ENCODE measurements at regions not wholly inside any gene's neighbourhood (a gene's known extent, or its start where the extent isn't known, plus 50 kb on each side); places are given as distances from the start of the nearest gene placed in this dataset.
"Not testable (repeated sequence)": the region's sequence is repeated elsewhere in the genome, so short reads cannot be mapped to it uniquely, and the experiment has no call there.

DNA sequence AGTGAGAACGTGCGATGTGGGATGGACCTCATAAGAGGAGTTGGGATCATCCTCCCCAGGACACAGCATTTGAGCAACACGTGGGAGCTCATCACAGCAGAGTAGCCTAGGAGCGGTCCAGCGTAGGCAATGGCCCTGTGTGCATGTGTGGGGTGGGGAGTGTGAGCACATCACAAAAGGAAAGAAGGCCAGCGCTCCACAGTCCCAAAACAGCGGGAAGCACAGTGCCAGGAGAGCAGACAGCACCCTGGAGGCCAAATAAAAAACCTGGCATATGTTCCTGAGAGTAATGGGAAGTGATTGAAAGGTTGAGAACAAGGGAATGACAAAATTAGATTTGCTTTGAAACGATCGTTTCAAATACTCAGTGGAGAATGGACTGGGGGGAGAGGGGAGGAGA is 226.0 kb downstream of the C7orf25 start:
- no peak for DNase-seq (ENCODE audit: low read depth in 2 of 2)

DNA sequence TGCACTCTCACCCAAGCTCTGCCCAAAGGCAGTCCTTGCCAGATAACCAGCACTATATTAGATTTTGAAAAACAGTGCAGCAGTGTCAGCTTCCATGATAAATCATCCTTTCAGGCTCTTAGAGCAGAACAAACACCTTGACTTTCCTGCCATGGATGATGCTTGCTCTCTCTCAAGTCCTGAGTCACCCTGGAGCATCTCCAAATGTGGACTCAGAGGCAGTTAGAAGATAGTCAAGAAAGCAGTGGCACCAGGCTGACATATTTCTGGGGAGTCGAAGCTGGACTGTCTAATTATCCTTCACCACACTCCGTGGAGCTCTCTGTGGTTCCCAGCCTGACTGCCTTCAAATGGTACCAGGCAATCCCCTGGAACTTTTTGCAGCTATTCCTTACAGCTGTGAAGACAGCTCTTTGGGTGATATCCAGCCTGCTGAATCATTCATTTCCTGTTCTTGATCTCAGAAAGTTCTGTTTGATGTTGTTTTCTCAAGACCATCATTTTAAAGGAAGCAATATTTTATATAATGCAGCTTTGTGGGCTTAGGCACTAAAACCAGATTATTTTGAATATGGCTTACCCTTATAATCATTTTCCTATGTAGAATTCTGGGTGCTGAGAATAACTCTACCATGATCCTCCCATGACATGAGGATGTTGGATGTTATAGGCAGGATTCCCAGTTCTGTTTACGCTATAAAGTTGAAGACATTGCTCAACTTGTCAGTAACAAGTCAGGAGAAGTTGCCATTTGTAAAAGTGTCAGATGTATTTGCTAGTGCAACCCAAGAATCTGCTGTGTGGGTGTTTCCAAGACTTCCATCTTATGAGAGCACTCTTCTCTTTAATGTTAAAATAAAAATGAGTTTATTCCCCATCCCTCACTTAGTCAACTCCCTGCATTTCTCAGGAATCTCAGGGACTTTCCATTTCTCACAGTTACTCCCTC is 233.8 kb downstream of the C7orf25 start:
- no peak for DNase-seq (ENCODE audit: low read depth in 2 of 2)

DNA sequence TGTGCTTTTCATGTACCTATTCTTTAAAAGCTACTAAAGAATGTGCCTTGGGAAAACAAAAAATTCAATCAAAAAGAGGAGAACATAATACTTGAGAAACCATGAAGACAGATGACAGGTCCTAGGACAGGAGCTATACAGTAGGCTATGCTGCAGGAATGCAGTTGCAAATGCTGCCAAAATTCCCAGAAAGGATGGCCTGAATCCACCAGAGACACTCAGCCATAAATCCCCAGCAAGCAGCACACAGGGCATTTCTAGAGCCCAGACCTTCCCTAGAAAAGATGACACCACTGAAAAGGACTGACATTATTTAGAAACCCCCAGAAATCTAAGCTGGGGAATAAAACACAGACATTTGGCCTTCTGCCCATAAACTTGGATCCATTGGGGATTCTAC is 237.3 kb downstream of the C7orf25 start:
- no peak for DNase-seq (ENCODE audit: low read depth in 2 of 2)

DNA sequence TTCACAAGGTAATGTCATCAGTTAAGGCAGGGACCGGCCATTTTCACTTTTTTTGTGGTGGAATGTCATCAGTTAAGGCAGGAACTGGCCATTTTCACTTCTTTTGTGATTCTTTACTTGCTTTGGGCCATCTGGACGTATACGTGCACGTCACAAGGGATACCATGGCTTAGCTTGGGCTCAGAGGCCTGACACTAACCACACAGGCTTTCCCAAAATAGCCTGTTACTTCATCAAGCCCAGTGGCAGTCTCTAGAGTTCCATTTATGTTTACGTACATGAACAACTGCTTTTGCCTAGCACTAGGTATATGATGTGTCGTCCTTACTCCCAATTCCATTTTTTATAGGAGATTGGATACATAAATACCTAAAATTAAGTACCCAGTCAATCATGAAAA is 237.9 kb downstream of the C7orf25 start:
- no peak for DNase-seq (ENCODE audit: low read depth in 2 of 2)

DNA sequence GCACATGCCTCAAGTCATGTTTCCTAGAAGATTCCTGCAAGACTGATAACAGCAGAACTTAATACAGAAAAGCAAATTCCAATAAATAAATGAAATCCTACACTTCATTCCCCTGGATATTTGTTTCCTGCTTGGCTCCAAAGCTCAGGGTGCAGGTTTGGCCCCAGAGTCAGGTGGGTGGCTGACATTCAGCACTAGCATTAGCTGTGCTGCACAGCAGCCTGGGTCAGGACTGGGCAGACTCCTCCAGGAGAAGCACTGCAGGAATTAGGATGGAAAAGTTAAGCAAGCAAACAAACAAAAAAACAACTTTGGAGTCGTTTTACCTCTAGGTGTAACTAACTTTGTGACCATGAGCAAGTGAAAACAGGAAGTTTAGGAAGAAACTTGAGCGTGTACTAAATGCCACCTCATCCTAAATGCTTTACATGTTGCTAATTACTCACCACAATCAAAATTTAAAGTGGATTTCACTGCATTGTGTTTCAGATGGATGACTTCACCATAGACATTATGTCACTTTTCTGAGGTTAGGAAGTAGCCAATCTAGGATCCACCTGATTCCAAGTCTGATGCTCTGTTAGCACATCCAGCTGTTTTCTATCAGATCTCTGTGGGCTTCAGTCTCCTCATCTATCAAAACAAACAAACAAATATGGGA is 239.4 kb downstream of the C7orf25 start:
- no peak for DNase-seq (ENCODE audit: low read depth in 2 of 2)

DNA sequence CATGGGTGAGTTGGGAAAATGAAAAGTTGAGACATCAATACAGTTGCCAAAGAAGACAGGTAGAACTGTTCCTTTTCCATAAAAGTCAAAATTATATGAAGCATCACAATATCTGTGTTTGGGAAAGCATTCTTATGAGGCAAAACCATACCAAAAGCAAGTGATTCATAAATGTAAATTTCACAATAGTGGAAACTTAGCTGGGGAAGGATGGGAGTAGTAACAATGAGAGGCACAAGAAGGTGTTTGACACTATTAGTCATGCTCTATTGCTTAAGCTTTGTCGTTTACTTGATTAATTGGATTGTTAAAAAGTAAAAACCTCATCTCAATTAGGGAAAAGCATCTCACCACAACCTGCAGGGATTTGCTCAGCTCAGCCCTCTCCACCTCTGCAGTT is 240.2 kb downstream of the C7orf25 start:
- DNase-seq (ENCODE audit: low read depth in 2 of 2): no peak

DNA sequence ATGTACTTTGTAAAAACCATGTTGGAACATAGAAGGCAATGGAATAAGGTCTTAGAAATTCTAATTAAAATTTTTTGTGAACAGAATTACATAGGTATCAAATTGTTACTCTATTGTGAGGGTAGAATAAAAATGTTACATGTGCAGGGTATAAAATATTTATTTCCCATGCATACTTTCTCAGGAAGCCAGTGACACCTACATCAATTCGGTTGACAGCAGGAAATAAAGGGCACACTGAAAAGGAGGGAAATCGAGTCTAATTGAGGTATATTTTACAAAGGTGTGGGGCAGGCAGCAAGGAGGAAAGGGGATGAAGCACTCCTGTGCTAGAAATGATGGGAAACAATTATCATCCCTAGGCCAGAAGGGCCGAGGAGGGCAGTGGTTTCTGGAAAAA is 244.9 kb downstream of the C7orf25 start:
- DNase-seq (ENCODE audit: low read depth in 2 of 2): no peak

DNA sequence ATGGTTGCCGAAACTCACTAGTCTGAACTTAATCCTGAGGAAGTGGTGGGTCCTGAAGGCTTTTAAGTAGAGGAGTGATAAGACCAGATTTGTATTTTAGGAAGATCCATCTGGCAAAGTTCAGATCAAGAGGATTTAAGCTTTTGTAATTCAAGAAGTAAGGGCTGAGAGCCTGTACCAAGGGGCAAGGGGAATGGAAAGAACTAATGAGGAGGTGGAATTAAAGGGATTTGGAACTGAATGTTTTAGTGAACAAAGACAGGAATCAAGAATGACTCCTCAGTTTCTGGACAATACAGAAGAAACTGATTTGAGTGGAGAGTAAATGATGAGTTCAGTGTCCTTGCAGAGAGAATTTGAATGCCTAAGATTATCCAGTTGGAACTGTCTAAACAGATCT is 249.0 kb downstream of the C7orf25 start:
- DNase-seq (ENCODE audit: low read depth in 2 of 2): no peak

DNA sequence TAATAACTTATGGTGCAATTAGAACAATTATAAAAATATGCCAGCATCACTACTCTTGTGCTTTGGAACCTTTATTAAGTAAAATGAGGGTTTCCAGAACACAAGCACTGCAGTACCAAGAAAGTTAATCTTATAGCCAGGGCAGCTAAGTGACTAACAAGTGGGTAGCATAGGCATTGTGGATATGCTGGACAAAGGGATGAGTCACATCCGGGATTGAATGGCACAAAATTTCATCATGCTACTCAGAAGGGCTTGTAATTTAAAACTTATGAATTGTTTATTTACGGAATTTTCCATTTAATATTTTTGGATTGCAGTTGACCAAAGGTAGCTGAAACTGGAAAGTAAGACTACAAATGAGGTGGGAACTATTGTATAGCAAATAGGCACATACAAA is 250.6 kb downstream of the C7orf25 start:
- DNase-seq (ENCODE audit: low read depth in 2 of 2): no peak

DNA sequence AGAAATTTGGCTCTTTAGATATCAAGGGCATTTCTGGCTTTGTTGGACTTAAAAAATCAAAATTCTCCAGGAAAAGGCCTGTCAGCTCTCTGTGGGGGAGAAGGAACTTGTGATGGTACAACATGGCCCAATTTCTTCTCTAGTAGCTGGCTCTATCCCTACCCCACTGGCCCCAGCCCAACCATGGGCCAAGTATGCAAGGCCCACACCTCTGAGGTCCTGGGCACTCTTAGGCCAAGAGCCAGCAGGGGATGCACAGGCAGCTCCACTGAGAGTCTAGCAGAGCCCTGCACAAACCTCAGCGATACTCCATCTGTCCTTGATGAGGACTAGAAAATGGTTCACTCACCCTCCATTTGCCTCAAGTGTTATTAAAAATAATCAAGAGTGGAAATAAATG is 261.2 kb downstream of the C7orf25 start:
- no peak for DNase-seq (ENCODE audit: low read depth in 2 of 2)

DNA sequence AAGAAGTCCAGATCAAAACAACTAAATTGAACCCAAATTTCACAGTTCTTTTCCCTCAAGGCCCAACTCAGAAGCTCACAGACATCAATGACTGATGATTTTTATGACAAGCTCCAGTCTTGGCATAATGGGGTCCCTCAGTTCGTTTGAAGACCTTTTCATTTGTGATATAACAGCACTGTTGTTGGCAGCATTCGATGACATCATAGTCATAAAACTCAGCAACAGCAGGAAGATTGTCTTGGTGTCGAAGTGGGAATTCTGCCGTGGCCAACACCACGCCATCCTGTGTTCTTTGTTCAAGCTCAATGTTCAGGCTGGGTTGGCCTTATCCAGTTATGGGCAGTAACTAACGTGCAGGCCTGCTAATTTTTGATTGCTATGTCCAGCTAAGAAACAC is 261.7 kb downstream of the C7orf25 start:
- no peak for DNase-seq (ENCODE audit: low read depth in 2 of 2)

DNA sequence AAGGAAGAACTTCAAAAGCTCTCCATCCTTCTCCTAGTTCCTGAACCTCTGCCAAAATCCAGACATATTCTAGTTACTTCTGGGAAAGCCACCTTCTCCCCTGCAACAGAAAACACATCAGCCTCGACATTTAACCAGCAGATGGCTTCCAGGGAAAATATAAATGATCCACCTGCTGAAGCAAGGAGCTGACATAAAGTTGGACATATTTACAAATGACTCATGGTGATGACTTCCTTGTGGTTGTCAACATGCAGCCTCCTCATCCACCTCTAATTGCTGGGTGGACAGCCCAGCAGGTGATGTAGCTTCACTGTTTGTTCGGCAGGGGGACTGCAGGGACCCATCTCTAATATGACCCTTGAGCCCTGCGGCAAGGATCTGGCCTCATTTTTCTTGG is 266.0 kb downstream of the C7orf25 start:
- DNase-seq (ENCODE audit: low read depth in 2 of 2): no peak

DNA sequence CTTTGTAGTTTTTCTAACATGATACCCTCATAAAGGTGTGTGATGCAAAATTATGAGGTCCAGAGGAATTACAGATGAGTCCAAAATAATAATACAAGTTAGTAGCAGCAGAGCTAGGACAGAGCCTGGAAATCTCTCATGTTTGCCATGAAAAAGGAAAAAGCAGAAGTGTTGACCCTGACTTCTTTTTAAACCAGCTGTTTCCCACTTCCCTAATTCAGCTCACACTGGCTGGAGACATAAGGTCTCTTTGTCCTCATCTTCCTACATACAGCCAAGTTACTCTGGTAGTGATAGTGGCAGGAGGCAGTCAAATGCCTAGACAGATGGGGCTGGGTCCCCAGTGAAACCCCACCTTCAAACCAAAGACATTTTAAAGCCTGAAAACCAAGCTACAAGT is 269.2 kb downstream of the C7orf25 start:
- no peak for DNase-seq (ENCODE audit: low read depth in 2 of 2)

DNA sequence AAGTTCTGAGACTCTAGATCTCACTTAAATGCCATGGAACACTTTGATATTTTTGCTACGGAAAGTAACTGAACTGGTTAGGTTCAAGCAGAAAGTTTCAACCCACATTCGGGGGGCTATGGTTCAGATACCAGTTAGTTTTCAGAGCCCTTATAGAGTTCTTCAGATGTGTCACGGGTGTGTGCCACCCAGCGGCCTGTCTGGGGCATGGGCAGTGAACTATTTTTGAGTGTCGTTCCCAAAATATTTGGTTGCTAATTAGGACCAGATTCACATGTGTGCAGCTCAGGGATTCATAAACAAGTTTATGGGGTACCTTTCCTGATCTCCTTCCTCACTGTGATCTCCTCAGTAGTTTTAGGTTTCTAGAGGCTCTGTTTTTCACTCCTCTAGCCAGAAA is 271.9 kb downstream of the C7orf25 start:
- DNase-seq (ENCODE audit: low read depth in 2 of 2): no peak

DNA sequence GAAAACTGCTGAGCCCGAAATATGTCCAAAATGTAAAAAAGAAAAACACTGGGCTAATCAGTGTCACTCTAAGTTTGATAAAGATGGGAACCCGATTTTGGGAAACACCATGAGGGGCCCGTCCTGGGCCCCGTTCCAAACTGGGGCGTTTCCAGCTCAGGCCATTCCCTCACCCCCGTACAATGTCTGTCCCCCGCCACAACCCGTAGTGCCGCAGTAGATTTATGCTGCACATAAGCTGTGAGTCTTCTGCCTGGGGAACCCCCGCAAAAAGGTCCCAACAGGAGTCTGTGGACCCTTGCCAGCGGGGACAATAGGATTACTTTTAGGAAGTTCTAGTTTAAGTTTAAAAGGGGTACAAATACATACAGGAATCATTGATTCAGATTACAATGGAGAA is 275.5 kb downstream of the C7orf25 start:
- DNase-seq (ENCODE audit: low read depth in 2 of 2): not testable (repeated sequence)

DNA sequence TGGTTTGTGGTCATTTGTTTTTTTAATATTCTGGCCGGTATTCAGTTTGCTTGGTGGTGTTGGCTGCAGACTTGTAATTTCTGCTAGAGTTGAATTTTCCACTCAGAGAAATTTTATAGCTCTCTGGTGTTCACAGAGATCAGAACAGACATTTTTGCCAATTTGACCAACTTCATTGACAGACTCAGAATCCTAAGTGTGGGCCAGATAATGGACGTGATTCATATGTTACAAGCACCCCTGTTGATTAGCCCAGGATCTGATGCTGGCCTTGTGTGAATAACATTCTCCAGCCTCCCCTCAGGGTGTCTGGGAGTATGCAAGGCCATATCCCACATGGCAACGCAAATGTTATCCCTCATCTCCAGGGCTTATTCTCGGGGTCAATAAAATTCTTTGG is 283.8 kb downstream of the C7orf25 start:
- DNase-seq (ENCODE audit: low read depth in 2 of 2): no peak

DNA sequence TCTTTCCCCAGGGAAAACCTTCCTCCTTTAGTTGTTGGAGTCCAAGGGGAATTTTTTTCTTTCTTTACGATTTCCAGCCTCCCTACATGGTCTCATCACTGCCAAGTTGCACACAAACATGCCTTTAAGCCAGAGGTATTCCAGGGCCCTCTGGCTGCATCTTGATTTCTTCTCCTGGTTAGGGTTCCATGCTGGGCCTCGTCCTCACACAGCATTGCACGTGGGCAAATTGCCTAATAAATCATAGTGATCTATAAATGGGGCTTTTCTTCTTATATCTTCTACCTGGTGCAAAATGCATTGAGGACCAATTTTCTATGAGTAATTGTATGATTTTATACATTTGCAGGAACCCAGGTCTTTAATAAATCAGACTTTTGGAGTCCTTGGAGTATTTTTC is 284.2 kb downstream of the C7orf25 start:
- DNase-seq (ENCODE audit: low read depth in 2 of 2): no peak

DNA sequence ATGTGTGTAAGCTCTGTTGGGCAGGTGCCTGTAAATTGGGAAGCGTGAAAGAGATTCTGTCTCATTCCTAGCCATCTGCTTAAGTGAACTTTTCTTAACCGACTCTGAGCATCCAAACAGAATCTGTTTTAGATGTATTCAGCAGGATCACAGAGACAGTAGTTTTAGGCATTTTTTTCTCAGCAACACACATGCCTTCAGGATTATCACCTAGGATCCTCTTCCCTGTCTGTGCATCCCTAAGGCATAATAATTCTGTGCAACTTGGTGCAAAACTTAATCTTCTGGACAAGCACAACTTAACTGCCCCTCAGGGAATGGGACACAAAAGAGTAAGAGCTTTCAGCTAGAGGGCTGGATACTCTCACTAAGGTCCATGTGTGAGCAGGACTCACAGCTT is 284.8 kb downstream of the C7orf25 start:
- no peak for DNase-seq (ENCODE audit: low read depth in 2 of 2)

DNA sequence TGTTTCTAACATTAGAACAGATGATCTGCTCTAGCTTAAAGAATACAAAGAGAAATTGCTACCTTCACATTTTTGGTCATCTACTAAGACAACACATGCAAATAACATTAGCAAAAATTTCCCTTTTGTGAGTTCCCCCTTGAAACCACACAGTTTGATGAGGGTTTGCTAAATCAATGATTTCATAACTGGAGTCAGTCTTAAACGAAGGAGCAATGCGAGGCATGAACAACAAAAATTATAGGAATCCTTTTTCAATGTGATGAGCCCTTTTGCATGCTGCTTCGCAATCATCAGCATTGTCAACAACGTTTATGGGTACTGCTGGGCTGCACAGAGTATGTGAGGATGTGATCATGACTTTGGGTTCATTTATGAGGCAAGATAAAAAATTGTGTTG is 286.4 kb downstream of the C7orf25 start:
- no peak for DNase-seq (ENCODE audit: low read depth in 2 of 2)

DNA sequence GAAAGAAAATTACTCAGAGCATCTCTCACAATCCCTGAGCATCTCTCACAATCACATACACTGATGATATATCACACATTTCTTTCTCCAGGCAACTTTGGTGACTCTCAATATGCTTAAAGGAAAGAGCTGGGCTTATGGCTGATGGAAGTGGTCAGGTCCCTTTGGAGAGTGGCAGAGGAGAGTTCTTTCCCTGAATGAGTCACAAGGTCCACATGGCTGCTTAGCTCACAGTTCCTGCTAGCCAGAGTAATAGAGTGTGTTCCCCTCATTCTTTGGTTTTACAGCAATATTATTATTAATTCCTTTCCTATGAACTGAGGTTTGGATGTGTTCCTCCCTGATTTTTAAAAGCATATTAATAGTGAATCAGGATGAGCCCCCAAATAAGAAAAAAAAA is 287.4 kb downstream of the C7orf25 start:
- no peak for DNase-seq (ENCODE audit: low read depth in 2 of 2)

DNA sequence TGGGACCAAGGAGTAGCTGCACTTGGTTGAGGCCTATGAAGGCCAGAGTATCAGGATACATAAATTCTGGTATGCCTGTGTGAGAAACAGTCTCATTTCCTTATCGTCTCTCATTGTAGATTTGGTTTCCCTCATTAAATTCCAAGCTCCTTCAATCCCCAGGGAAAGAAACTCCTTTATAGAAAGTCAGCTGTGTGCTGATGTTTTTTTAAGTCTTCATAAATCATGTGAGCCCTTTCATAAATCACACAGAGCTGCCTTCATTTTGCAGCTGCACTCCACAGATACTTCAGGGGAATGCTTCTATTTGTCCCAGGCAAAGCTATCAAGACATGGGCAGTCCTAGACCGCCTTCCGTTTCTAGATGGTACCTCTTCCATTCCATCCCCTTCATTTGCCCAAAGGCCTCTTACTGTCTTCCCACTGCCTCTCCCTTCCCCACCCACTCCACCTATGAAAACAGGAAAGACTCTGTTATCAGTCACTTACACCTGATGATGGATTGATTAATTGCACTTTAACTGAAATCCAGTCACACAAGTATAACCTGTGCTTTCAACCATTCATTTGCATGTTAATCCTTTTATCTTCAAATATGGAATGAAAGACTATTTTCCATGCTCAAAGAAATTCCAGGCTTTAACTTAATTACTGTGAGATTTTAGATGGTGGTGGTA is 290.2 kb downstream of the C7orf25 start:
- DNase-seq (ENCODE audit: low read depth in 2 of 2): no peak

DNA sequence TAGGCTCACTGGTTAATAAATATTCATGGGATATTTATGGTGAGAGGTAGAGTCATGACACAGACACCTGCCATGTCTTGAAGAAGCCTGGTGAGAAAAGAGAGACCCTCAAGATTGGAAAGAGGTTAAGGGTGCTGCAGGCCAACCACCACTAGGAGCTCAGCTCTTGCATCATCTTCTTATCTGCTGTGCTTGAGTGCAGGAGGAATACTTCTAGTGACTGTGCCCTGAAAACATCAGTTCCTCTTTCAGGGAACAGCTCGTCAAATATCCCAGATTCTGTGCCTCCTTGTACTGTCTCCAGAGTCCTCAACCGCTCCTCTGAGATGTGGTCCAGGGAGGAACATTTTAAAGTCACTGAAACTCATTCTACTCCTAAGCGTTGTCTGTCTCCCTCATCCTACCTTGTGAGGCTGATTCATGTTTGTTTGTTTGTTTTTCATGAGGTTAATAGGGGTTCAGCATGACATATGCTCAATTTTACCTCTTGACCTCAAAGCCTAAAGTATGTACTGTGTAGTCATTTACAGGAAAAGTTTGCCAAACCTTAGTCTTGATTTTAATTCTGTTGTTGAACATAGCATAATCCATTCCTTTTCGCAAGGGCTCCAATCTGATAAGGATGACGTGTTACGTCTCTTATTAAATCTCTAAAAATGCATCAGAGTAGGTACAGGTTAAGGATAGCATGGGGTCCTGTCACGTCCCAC is 293.1 kb downstream of the C7orf25 start:
- no peak for DNase-seq (ENCODE audit: low read depth in 2 of 2)

All from stimulated activated CD4-positive, alpha-beta T cell treated with anti-CD3 and anti-CD28 coated beads, Interleukin-1b, Interleukin-23, amount 100 ng/mL, for 4 hours (primary cell).